ENCODE measurements at regions not wholly inside any gene's neighbourhood (a gene's known extent, or its start where the extent isn't known, plus 50 kb on each side); places are given as distances from the start of the nearest gene placed in this dataset.

DNA sequence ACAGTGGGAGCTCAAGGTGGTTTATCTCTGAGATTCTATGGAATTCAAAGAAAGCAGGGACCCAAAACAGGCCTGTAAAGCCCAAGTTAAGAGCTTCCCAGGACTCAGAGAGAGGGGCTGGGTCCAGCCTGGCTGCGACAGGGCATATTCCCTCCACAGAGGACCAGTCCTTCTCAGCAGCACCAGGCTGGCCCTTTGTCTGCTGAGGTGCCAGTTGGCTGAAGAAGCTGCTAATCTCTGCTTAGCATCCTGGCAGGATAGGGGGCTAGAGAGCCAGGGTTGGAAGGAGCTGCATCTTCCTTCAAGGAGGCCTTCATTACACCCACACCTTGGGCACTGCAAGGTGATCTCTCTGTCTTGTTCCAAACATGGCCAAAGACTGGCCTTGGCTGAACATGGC is 68.3 kb upstream of the TUNAR start:
- no peak overlapping the region for H3K4me3 Mint-ChIP-seq
- H3K9me3 Mint-ChIP-seq = peaks cover 25% of the 10 kb centered on the region
- no peak for ATAC-seq
- H3K4me1 Mint-ChIP-seq = no peaks in the 10 kb centered on the region
- DNase-seq (ENCODE audit: low spot score) = no peak
- CTCF ChIA-PET = no interaction called here
- peaks cover 32% of the 10 kb centered on the region for H3K27me3 Mint-ChIP-seq (ENCODE audit: low read depth)
- TF ChIP-seq GTF2I (CRISPR knock-in tag; conservative IDR thresholded peaks at IDR 0.05) (no peak), MYBL2 (CRISPR knock-in tag; IDR thresholded peaks at IDR 0.05) (no peak), ZNF671 (CRISPR knock-in tag; IDR thresholded peaks at IDR 0.05) (no peak)
- TF ChIP-seq, protein P1, sequence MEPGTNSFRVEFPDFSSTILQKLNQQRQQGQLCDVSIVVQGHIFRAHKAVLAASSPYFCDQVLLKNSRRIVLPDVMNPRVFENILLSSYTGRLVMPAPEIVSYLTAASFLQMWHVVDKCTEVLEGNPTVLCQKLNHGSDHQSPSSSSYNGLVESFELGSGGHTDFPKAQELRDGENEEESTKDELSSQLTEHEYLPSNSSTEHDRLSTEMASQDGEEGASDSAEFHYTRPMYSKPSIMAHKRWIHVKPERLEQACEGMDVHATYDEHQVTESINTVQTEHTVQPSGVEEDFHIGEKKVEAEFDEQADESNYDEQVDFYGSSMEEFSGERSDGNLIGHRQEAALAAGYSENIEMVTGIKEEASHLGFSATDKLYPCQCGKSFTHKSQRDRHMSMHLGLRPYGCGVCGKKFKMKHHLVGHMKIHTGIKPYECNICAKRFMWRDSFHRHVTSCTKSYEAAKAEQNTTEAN (CRISPR knock-in tag; IDR thresholded peaks at IDR 0.05) = no peak
- TF ChIP-seq, protein P2, sequence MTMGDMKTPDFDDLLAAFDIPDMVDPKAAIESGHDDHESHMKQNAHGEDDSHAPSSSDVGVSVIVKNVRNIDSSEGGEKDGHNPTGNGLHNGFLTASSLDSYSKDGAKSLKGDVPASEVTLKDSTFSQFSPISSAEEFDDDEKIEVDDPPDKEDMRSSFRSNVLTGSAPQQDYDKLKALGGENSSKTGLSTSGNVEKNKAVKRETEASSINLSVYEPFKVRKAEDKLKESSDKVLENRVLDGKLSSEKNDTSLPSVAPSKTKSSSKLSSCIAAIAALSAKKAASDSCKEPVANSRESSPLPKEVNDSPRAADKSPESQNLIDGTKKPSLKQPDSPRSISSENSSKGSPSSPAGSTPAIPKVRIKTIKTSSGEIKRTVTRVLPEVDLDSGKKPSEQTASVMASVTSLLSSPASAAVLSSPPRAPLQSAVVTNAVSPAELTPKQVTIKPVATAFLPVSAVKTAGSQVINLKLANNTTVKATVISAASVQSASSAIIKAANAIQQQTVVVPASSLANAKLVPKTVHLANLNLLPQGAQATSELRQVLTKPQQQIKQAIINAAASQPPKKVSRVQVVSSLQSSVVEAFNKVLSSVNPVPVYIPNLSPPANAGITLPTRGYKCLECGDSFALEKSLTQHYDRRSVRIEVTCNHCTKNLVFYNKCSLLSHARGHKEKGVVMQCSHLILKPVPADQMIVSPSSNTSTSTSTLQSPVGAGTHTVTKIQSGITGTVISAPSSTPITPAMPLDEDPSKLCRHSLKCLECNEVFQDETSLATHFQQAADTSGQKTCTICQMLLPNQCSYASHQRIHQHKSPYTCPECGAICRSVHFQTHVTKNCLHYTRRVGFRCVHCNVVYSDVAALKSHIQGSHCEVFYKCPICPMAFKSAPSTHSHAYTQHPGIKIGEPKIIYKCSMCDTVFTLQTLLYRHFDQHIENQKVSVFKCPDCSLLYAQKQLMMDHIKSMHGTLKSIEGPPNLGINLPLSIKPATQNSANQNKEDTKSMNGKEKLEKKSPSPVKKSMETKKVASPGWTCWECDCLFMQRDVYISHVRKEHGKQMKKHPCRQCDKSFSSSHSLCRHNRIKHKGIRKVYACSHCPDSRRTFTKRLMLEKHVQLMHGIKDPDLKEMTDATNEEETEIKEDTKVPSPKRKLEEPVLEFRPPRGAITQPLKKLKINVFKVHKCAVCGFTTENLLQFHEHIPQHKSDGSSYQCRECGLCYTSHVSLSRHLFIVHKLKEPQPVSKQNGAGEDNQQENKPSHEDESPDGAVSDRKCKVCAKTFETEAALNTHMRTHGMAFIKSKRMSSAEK (CRISPR knock-in tag; IDR thresholded peaks at IDR 0.05; ENCODE audit: borderline replicate concordance) = no peak
- TF ChIP-seq, protein P3, sequence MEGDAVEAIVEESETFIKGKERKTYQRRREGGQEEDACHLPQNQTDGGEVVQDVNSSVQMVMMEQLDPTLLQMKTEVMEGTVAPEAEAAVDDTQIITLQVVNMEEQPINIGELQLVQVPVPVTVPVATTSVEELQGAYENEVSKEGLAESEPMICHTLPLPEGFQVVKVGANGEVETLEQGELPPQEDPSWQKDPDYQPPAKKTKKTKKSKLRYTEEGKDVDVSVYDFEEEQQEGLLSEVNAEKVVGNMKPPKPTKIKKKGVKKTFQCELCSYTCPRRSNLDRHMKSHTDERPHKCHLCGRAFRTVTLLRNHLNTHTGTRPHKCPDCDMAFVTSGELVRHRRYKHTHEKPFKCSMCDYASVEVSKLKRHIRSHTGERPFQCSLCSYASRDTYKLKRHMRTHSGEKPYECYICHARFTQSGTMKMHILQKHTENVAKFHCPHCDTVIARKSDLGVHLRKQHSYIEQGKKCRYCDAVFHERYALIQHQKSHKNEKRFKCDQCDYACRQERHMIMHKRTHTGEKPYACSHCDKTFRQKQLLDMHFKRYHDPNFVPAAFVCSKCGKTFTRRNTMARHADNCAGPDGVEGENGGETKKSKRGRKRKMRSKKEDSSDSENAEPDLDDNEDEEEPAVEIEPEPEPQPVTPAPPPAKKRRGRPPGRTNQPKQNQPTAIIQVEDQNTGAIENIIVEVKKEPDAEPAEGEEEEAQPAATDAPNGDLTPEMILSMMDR (IDR thresholded peaks at IDR 0.05) = no peak
- TF ChIP-seq, protein P4, sequence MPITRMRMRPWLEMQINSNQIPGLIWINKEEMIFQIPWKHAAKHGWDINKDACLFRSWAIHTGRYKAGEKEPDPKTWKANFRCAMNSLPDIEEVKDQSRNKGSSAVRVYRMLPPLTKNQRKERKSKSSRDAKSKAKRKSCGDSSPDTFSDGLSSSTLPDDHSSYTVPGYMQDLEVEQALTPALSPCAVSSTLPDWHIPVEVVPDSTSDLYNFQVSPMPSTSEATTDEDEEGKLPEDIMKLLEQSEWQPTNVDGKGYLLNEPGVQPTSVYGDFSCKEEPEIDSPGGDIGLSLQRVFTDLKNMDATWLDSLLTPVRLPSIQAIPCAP (CRISPR knock-in tag; IDR thresholded peaks at IDR 0.05) = no peak
- TF ChIP-seq, protein P5, sequence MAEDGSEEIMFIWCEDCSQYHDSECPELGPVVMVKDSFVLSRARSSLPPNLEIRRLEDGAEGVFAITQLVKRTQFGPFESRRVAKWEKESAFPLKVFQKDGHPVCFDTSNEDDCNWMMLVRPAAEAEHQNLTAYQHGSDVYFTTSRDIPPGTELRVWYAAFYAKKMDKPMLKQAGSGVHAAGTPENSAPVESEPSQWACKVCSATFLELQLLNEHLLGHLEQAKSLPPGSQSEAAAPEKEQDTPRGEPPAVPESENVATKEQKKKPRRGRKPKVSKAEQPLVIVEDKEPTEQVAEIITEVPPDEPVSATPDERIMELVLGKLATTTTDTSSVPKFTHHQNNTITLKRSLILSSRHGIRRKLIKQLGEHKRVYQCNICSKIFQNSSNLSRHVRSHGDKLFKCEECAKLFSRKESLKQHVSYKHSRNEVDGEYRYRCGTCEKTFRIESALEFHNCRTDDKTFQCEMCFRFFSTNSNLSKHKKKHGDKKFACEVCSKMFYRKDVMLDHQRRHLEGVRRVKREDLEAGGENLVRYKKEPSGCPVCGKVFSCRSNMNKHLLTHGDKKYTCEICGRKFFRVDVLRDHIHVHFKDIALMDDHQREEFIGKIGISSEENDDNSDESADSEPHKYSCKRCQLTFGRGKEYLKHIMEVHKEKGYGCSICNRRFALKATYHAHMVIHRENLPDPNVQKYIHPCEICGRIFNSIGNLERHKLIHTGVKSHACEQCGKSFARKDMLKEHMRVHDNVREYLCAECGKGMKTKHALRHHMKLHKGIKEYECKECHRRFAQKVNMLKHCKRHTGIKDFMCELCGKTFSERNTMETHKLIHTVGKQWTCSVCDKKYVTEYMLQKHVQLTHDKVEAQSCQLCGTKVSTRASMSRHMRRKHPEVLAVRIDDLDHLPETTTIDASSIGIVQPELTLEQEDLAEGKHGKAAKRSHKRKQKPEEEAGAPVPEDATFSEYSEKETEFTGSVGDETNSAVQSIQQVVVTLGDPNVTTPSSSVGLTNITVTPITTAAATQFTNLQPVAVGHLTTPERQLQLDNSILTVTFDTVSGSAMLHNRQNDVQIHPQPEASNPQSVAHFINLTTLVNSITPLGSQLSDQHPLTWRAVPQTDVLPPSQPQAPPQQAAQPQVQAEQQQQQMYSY (CRISPR knock-in tag; IDR thresholded peaks at IDR 0.05) = no peak
- TF ChIP-seq, protein P6, sequence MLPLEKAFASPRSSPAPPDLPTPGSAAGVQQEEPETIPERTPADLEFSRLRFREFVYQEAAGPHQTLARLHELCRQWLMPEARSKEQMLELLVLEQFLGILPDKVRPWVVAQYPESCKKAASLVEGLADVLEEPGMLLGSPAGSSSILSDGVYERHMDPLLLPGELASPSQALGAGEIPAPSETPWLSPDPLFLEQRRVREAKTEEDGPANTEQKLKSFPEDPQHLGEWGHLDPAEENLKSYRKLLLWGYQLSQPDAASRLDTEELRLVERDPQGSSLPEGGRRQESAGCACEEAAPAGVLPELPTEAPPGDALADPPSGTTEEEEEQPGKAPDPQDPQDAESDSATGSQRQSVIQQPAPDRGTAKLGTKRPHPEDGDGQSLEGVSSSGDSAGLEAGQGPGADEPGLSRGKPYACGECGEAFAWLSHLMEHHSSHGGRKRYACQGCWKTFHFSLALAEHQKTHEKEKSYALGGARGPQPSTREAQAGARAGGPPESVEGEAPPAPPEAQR (CRISPR knock-in tag; IDR thresholded peaks at IDR 0.05) = no peak
- TF ChIP-seq, protein P7, sequence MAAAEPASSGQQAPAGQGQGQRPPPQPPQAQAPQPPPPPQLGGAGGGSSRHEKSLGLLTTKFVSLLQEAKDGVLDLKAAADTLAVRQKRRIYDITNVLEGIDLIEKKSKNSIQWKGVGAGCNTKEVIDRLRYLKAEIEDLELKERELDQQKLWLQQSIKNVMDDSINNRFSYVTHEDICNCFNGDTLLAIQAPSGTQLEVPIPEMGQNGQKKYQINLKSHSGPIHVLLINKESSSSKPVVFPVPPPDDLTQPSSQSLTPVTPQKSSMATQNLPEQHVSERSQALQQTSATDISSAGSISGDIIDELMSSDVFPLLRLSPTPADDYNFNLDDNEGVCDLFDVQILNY (CRISPR knock-in tag; IDR thresholded peaks at IDR 0.05) = no peak
- TF ChIP-seq, protein P8, sequence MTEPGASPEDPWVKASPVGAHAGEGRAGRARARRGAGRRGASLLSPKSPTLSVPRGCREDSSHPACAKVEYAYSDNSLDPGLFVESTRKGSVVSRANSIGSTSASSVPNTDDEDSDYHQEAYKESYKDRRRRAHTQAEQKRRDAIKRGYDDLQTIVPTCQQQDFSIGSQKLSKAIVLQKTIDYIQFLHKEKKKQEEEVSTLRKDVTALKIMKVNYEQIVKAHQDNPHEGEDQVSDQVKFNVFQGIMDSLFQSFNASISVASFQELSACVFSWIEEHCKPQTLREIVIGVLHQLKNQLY (CRISPR knock-in tag; IDR thresholded peaks at IDR 0.05) = no peak
- H3K36me3 Mint-ChIP-seq = peaks cover 11% of the 10 kb centered on the region
- no peak overlapping the region for H3K27ac Mint-ChIP-seq
- POLR2A ChIA-PET = no interaction called here

Data from WTC11 (cell line).